ENCODE measurements at regions not wholly inside any gene's neighbourhood (a gene's known extent, or its start where the extent isn't known, plus 50 kb on each side); places are given as distances from the start of the nearest gene placed in this dataset.

DNA sequence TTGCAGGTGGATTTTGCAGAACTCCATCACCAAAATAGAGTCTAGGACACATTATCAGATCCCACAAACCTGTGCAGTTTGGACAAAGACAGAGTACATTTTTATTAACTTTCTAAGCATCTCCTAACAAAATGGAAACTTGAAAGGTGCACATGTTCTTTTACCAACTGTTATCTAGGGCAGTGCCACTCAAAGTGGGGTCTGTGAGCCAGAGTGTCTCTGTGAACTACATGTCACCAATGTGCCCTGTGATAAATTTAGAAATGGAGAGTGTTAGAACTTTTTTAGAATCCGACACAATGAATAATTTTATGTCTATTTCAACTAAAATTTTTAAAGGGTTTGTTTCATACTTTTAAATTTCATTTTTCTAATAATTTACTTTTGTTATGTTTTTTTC lies 68.4 kb upstream of the TMC3 start:
- TF ChIP-seq, protein P1, sequence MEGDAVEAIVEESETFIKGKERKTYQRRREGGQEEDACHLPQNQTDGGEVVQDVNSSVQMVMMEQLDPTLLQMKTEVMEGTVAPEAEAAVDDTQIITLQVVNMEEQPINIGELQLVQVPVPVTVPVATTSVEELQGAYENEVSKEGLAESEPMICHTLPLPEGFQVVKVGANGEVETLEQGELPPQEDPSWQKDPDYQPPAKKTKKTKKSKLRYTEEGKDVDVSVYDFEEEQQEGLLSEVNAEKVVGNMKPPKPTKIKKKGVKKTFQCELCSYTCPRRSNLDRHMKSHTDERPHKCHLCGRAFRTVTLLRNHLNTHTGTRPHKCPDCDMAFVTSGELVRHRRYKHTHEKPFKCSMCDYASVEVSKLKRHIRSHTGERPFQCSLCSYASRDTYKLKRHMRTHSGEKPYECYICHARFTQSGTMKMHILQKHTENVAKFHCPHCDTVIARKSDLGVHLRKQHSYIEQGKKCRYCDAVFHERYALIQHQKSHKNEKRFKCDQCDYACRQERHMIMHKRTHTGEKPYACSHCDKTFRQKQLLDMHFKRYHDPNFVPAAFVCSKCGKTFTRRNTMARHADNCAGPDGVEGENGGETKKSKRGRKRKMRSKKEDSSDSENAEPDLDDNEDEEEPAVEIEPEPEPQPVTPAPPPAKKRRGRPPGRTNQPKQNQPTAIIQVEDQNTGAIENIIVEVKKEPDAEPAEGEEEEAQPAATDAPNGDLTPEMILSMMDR (IDR thresholded peaks at IDR 0.05; ENCODE audit: low read length) = no peak
- no peak for TF ChIP-seq EZH2 (optimal IDR thresholded peaks at IDR 0.05; ENCODE audit: low read depth, low read length)
- no peak for TF ChIP-seq EZH2phosphoT487 (IDR thresholded peaks at IDR 0.05; ENCODE audit: low read length)

Measured in MM.1S (cell line).